ENCODE measurements at regions not wholly inside any gene's neighbourhood (a gene's known extent, or its start where the extent isn't known, plus 50 kb on each side); places are given as distances from the start of the nearest gene placed in this dataset.

DNA sequence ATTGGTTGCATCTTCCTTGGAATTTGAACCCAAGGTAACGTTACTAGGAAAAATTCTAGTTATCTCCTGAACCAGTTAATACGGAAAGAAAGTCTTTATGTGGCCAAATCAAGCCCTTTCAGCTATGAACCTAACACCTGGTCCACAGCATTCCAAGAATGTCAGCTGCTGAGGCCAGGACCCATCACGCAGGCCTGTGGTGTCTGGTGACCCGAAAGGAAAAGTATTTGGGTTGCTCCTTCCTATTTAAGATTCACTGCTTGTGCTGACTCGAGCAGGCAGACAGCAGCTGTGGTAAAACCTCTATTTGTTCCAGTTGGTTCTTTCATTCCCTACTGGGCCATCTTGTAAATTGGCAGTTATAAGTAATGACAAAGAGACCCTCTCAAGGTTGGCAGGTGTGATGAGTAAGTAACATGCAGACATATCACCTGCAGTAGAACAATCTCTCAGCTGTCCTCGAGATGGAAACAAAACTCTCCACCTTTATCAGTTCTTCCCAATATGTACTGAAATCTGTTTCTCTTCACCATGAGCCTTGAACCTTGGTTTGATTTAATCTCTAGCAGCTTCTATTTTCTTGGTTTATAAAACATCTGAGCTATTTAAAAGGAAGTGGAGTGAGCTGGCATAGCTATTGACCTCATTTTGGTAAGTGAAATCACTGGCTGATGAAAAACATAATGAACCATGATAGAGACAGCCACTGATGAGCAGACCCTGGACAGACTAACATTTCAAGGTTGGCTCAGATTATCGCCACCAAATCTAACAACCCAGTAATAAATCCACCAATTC is 182.1 kb upstream of the SMIM31 start:
- Histone ChIP-seq H3K4me3 (ENCODE audit: low read depth, low read length) (no peak overlapping the region), H3K27me3 (ENCODE audit: control insufficient read depth, insufficient read depth, low read length) (no peaks in the 10 kb centered on the region), H3K36me3 (ENCODE audit: control insufficient read depth, insufficient read depth, low read length) (no peaks in the 10 kb centered on the region)
- CTCF ChIA-PET, result interaction anchor here (0.6 kb wide), 1 partner anchor 316 kb away, joined by 3 read pairs; no protein-coding TSS in a partner anchor
- DNase-seq (ENCODE audit: low read depth), result no peak
- TF ChIP-seq, protein P1, sequence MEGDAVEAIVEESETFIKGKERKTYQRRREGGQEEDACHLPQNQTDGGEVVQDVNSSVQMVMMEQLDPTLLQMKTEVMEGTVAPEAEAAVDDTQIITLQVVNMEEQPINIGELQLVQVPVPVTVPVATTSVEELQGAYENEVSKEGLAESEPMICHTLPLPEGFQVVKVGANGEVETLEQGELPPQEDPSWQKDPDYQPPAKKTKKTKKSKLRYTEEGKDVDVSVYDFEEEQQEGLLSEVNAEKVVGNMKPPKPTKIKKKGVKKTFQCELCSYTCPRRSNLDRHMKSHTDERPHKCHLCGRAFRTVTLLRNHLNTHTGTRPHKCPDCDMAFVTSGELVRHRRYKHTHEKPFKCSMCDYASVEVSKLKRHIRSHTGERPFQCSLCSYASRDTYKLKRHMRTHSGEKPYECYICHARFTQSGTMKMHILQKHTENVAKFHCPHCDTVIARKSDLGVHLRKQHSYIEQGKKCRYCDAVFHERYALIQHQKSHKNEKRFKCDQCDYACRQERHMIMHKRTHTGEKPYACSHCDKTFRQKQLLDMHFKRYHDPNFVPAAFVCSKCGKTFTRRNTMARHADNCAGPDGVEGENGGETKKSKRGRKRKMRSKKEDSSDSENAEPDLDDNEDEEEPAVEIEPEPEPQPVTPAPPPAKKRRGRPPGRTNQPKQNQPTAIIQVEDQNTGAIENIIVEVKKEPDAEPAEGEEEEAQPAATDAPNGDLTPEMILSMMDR (IDR thresholded peaks at IDR 0.05; ENCODE audit: insufficient read depth, low read depth, low read length), result no peak
- POLR2A ChIA-PET, result no interaction called here

DNA sequence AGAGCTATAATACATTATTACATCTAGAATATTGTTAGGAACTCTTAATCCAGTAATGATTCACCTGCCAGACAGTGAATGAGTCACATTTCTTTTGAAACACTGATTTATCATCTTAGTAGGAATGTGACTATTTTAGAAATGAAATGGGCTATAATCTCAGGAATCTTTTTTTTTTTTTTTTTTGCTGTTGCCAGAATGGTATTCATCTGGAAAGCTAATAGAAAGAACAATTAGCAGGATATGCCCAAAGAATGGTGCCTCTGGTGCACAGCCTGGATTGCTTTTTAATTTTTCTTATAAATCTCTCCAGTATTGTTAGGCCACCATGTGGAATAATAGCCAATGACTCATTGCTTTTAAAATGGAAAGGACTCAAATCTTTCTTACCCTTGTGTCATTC is 181.1 kb upstream of the SMIM31 start:
- ChIA-PET POLR2A (no interaction called here), CTCF (no interaction called here)
- Histone ChIP-seq H3K27me3 (ENCODE audit: control insufficient read depth, insufficient read depth, low read length) (no peaks in the 10 kb centered on the region), H3K4me3 (ENCODE audit: low read depth, low read length) (no peak overlapping the region), H3K36me3 (ENCODE audit: control insufficient read depth, insufficient read depth, low read length) (no peaks in the 10 kb centered on the region)
- TF ChIP-seq, protein P1 (IDR thresholded peaks at IDR 0.05; ENCODE audit: insufficient read depth, low read depth, low read length), result no peak
- DNase-seq (ENCODE audit: low read depth), result no peak

DNA sequence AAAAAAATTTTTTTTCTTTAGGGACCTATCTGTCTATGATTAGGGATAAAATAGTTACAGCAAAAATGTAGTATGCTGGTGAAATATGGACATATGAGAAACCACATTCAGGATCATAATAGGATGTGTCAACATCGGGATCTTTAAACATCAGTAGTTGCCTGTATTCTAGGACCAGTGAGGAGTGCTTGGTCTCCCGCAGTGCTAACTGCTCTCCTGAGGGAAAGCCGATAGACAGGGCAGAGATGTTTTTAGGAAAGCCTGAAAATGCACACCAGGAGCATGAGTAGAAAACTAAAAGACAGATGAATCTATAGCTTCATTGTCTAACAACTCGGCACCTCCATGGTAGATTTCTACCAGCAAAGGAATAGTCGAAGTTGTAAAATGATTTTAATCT is 178.1 kb upstream of the SMIM31 start:
- no peaks in the 10 kb centered on the region for H3K27me3 ChIP-seq (ENCODE audit: control insufficient read depth, insufficient read depth, low read length)
- no peak for DNase-seq (ENCODE audit: low read depth)
- POLR2A ChIA-PET, result no interaction called here
- CTCF ChIA-PET, result no interaction called here
- TF ChIP-seq, protein P1 (IDR thresholded peaks at IDR 0.05; ENCODE audit: insufficient read depth, low read depth, low read length), result no peak
- H3K36me3 ChIP-seq (ENCODE audit: control insufficient read depth, insufficient read depth, low read length), result no peaks in the 10 kb centered on the region
- no peak overlapping the region for H3K4me3 ChIP-seq (ENCODE audit: low read depth, low read length)

DNA sequence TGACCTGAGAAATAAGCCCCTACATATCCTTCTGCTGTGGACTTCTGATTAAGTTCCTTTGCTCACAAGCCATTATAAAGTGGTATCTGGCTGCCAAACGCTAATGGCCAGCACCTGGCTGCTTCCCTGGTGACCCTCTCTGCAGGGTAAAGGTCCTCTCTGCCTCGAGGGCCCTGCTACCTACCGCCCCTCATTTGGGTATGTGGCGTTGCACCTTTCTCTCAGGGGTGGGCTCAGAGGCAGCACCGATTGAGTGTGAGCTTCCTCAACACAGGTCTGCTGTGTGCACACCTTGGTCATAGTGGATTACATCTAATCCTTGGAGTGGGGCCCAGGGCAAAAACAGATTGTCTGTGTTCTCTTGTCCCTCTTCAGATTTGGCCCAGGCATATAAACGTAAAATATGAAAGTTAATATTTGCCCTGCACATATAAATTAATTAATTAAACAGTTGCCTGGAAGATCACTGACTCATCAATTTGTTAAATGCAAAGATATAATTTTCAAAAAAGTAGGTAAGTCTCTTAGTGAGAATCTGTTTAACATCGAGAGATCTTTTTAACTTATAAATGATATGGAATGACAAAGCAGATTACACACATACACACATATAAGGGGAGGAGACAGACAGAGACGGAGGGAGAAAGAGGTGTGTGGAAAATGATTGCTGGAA is 174.5 kb upstream of the SMIM31 start:
- Histone ChIP-seq H3K27me3 (ENCODE audit: control insufficient read depth, insufficient read depth, low read length) (no peaks in the 10 kb centered on the region), H3K4me3 (ENCODE audit: low read depth, low read length) (no peak overlapping the region), H3K36me3 (ENCODE audit: control insufficient read depth, insufficient read depth, low read length) (no peaks in the 10 kb centered on the region)
- TF ChIP-seq, protein P1 (IDR thresholded peaks at IDR 0.05; ENCODE audit: insufficient read depth, low read depth, low read length), result no peak
- ChIA-PET POLR2A (no interaction called here), CTCF (no interaction called here)
- DNase-seq (ENCODE audit: low read depth), result no peak

DNA sequence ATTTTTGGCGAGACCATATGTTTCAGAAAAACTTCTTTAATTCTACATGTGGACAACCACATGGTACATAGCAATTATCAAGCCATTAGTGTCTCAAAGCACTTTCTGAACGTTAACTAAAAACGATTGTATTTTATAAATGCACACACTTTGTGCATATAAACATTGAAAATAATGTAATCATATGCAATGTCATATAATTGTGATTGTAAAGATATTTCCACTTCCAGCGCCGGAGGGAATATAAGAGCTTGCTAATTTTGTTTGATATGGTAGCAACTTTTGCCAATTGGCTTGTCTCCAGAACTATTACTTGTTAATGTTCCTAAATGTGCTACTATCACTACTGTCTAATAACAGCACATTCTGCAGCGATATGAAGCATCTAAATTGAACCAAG is 162.3 kb upstream of the SMIM31 start:
- TF ChIP-seq, protein P1 (IDR thresholded peaks at IDR 0.05; ENCODE audit: insufficient read depth, low read depth, low read length), result no peak
- POLR2A ChIA-PET, result no interaction called here
- CTCF ChIA-PET, result no interaction called here

More for the DNA sequence above, 162.3 kb upstream of the SMIM31 start:
- no peaks in the 10 kb centered on the region for H3K36me3 ChIP-seq (ENCODE audit: control insufficient read depth, insufficient read depth, low read length)
- no peaks in the 10 kb centered on the region for H3K27me3 ChIP-seq (ENCODE audit: control insufficient read depth, insufficient read depth, low read length)
- no peak for DNase-seq (ENCODE audit: low read depth)
- no peak overlapping the region for H3K4me3 ChIP-seq (ENCODE audit: low read depth, low read length)

Data from BJ (cell line).